ENCODE measurements at regions not wholly inside any gene's neighbourhood (a gene's known extent, or its start where the extent isn't known, plus 50 kb on each side); places are given as distances from the start of the nearest gene placed in this dataset.
"Not testable (repeated sequence)": the region's sequence is repeated elsewhere in the genome, so short reads cannot be mapped to it uniquely, and the experiment has no call there.

DNA sequence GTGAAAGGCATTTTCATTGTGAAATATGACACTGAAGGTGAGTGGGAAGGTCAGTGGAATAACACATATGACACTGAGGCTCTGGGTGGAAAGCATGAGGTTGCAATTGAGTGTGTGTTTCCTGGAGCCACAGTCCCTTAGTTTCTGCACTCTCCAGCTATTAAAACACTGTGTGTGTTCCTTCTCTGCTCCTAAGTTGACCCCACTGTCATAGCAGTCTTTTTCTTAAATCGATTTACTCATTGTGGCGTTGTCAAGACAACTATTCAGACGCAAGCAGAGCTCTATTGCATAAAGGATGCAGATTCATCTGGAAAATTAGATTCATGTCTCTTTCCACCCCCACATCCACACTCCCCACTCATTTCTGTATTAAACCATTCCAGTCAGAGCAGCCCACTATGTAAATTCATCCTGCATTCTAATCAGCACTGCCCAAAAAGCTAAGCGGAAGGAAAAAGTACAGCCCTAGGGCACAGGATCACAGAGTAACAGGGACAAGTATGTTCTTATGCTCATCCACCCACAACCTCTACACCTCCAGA is 154.2 kb upstream of the NUDT10 start:
- H3K27me3 ChIP-seq (ENCODE audit: low read depth); H3K9me3 ChIP-seq; DNase-seq (ENCODE audit: low spot score in 2 of 2); in situ Hi-C loops (cut with MboI; ENCODE audit: low sequenced_read_pairs); H3K36me3 ChIP-seq (replicated peaks); H3K4me1 ChIP-seq; H3K4me3 ChIP-seq: not testable (repeated sequence)

GRCh38 chrX:51179805-51180204 is 152.8 kb upstream of the NUDT10 start:
- not testable (repeated sequence) for DNase-seq (ENCODE audit: low spot score in 2 of 2); H3K36me3 ChIP-seq (replicated peaks); H3K9me3 ChIP-seq; H3K27me3 ChIP-seq (ENCODE audit: low read depth); H3K4me3 ChIP-seq; H3K4me1 ChIP-seq
- in situ Hi-C loops (cut with MboI; ENCODE audit: low sequenced_read_pairs) = loop anchor here (10.0 kb wide), 1 partner anchor 55 kb away; no protein-coding TSS in a partner anchor

- Histone ChIP-seq H3K27me3 (ENCODE audit: low read depth) (no peaks in the 10 kb centered on the region), H3K9me3 (no peaks in the 10 kb centered on the region), H3K4me3 (no peak overlapping the region), H3K36me3 (replicated peaks) (no peaks in the 10 kb centered on the region), H3K4me1 (no peaks in the 10 kb centered on the region)
- DNase-seq (ENCODE audit: low spot score in 2 of 2) = no peak
- in situ Hi-C loops (cut with MboI; ENCODE audit: low sequenced_read_pairs) = loop anchor here (10.0 kb wide), 1 partner anchor 58 kb away; no protein-coding TSS in a partner anchor
Measured at GRCh38 chrX:51182545-51182944, 150.1 kb upstream of the NUDT10 start.

DNA sequence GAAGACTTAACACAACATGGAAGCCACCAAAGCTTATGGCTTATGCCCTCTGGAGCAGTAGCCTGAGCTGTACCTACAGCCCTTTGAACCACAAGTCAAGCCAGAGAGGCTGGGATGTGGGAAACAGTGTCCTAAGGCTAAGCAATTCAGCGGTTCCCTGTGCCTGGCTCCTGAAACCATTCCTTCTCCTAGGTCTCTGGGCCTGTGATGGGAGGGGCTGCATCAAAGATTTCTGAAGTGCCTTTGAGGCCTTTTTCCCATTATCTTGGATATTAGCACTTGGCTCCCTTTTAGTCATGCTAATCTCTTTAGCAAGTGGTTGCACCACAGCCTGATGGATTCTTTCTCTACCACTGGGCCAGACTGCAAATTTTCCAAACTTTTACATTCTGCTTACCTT is 140.5 kb upstream of the NUDT10 start:
- Histone ChIP-seq H3K27me3 (ENCODE audit: low read depth) (no peaks in the 10 kb centered on the region), H3K36me3 (replicated peaks) (no peaks in the 10 kb centered on the region), H3K4me3 (no peak overlapping the region), H3K9me3 (no peaks in the 10 kb centered on the region), H3K4me1 (no peaks in the 10 kb centered on the region)
- no peak for DNase-seq (ENCODE audit: low spot score in 2 of 2)
- in situ Hi-C loops (cut with MboI; ENCODE audit: low sequenced_read_pairs) = no loop called here

DNA sequence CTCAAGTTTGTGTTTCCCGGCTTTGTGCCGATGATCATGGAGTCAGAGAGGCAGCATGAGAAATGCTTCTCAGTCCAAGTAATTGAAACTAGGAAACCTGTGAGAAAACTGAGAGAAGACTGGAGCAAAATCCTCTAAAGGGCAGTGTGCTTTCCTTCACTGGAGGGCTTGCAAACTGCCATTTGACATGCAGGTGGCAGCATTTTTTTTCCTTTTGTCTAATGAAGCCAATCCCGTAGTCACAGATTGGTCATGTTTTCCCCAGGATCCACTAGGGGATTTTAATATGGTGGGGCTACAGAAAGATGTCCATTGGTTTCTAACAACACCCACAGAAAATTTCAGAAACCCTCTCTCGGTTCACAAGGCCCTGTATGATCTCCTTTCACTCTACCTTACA is 117.4 kb upstream of the NUDT10 start:
- DNase-seq (ENCODE audit: low spot score in 2 of 2) = no peak
- H3K27me3 ChIP-seq (ENCODE audit: low read depth) = no peaks in the 10 kb centered on the region
- H3K9me3 ChIP-seq = no peaks in the 10 kb centered on the region
- in situ Hi-C loops (cut with MboI; ENCODE audit: low sequenced_read_pairs) = no loop called here
- H3K4me3 ChIP-seq = no peak overlapping the region
- no peaks in the 10 kb centered on the region for H3K4me1 ChIP-seq
- no peaks in the 10 kb centered on the region for H3K36me3 ChIP-seq (replicated peaks)

DNA sequence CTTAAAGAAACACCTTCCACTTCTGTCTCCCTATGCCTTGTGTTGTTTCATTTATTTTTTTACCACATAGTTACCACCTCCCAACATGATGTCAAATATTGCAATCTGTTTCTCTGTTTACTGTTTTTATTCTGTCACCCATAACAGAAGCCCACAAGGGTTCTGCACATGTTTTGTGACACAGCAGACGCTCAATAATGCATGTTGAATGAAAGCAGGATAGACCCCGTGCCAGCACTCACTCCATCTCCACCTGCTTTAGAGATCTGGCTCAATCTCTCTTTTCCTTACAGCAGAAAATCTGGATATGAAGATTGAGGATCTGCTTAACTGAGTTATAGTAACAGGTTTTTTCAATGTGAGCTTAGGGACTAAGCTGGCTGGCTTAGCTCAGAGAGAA is 116.8 kb upstream of the NUDT10 start:
- DNase-seq (ENCODE audit: low spot score in 2 of 2) = no peak
- no peaks in the 10 kb centered on the region for H3K9me3 ChIP-seq
- in situ Hi-C loops (cut with MboI; ENCODE audit: low sequenced_read_pairs) = no loop called here
- no peaks in the 10 kb centered on the region for H3K36me3 ChIP-seq (replicated peaks)
- no peaks in the 10 kb centered on the region for H3K27me3 ChIP-seq (ENCODE audit: low read depth)
- H3K4me3 ChIP-seq = no peak overlapping the region
- no peaks in the 10 kb centered on the region for H3K4me1 ChIP-seq

DNA sequence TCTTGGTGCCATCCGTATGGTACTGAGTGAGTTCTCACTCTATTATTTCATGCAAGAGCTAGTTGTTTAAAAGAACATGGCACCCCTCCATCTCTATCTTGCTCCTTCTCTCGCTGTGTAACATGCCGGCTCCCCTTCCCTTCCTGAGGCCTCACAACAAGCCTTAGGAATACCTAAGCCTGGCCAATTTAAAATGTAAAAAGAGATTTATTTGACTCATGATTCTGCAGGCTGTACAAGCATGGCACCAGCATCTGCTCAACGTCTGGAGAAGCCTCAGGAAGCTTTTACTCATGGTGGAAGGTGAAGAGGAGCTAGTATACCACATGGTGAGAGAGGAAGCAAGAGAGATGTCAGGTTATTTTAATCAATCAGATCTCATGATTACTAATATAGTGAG is 90.4 kb upstream of the NUDT10 start:
- no peak for DNase-seq (ENCODE audit: low spot score in 2 of 2)
- in situ Hi-C loops (cut with MboI; ENCODE audit: low sequenced_read_pairs) = no loop called here
- Histone ChIP-seq H3K9me3 (no peaks in the 10 kb centered on the region), H3K27me3 (ENCODE audit: low read depth) (peaks cover 3% of the 10 kb centered on the region), H3K4me1 (no peaks in the 10 kb centered on the region), H3K36me3 (replicated peaks) (no peaks in the 10 kb centered on the region), H3K4me3 (no peak overlapping the region)

- H3K36me3 ChIP-seq (replicated peaks) = no peaks in the 10 kb centered on the region
- H3K4me1 ChIP-seq = no peaks in the 10 kb centered on the region
- H3K27me3 ChIP-seq (ENCODE audit: low read depth) = no peaks in the 10 kb centered on the region
- H3K9me3 ChIP-seq = no peaks in the 10 kb centered on the region
- no peak for DNase-seq (ENCODE audit: low spot score in 2 of 2)
- in situ Hi-C loops (cut with MboI; ENCODE audit: low sequenced_read_pairs) = no loop called here
- no peak overlapping the region for H3K4me3 ChIP-seq
Measured at GRCh38 chrX:51257490-51257889, 75.1 kb upstream of the NUDT10 start.

- peak in 1 of 2 experiments; percentile 8 for DNase-seq (ENCODE audit: low spot score in 2 of 2)
- H3K4me3 ChIP-seq; H3K9me3 ChIP-seq; H3K36me3 ChIP-seq (replicated peaks); H3K27me3 ChIP-seq (ENCODE audit: low read depth); in situ Hi-C loops (cut with MboI; ENCODE audit: low sequenced_read_pairs); H3K4me1 ChIP-seq: not testable (repeated sequence)
Measured at GRCh38 chrX:51262271-51262670, 70.4 kb upstream of the NUDT10 start.

DNA sequence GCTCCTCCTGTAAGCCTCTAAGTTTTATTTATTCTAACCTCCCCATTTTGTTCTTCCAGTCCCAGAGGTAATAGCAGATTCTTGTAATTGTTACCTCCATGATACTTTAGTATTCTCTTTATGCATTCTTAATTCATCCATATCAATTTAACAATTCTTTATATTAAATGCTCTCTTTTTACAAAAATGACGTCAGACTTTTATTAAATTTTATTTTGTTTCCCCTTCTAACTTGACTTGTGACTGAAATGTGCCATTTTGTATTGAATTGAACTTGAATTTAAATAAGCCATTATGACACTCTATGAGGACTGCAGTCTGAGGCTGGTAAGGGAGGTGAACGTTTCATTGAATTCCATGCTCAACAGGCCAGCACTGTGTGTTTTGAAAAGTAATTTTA is 60.0 kb upstream of the NUDT10 start:
- Histone ChIP-seq H3K4me1 (no peaks in the 10 kb centered on the region), H3K36me3 (replicated peaks) (no peaks in the 10 kb centered on the region), H3K4me3 (no peak overlapping the region), H3K27me3 (ENCODE audit: low read depth) (no peaks in the 10 kb centered on the region), H3K9me3 (no peaks in the 10 kb centered on the region)
- DNase-seq (ENCODE audit: low spot score in 2 of 2) = no peak
- in situ Hi-C loops (cut with MboI; ENCODE audit: low sequenced_read_pairs) = no loop called here

DNA sequence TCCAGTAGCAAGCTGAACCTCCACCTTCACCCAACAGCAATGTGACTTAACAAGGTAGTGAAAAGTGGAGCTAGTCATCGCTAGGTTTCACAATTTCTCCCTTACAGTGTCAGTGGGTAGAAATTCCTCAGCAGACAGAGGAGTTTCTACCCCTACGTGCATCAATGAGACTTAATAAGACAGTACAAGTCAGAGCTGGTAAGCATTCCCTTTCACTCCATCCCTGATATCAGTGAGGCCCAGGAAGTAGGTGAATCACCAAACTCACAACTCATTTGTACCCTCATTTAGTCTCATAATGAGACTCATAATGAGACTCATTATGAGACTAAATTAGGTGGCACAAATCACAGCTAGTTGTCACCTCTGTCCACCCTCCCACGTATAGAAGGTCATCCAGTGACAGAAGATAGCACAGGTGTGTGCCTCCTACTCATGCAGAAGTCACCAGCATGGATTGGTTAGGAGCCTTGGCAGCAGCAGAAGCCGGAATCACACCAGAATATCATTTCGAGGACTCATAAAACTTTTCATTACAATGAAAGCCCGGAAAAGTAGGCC is 50.8 kb upstream of the NUDT10 start:
- Histone ChIP-seq H3K36me3 (replicated peaks) (no peaks in the 10 kb centered on the region), H3K9me3 (no peaks in the 10 kb centered on the region), H3K27me3 (ENCODE audit: low read depth) (no peaks in the 10 kb centered on the region), H3K4me1 (no peaks in the 10 kb centered on the region), H3K4me3 (no peak overlapping the region)
- DNase-seq (ENCODE audit: low spot score in 2 of 2) = no peak
- in situ Hi-C loops (cut with MboI; ENCODE audit: low sequenced_read_pairs) = loop anchor here (25.0 kb wide), 1 partner anchor 105 kb away; no protein-coding TSS in a partner anchor
